Neural progenitor cell (in vitro differentiated cells): ENCODE measurements at regions not wholly inside any gene's neighbourhood (a gene's known extent, or its start where the extent isn't known, plus 50 kb on each side); places are given as distances from the start of the nearest gene placed in this dataset.

Source experiments
- DNase-seq: peaks from one replicate; pipeline ENCODE4 v3.0.0-alpha.2; 2016; ENCODE audit warnings: low spot score
- H2AFZ ChIP-seq: fragments of 200-600 bp; sonication (generic); replicated peaks from 2 replicates; pipeline ENCODE4 v1.6.1; 2016; ENCODE audit warnings: antibody characterized with exemption
- H3F3A ChIP-seq: fragments of 200-600 bp; sonication (generic); 2 replicates; pipeline ENCODE4 v1.6.1; 2016; ENCODE audit warnings: antibody characterized with exemption, low read depth
- H3K27ac ChIP-seq: fragments of 200-600 bp; sonication (generic); 2 replicates; pipeline ENCODE4 v1.5.1; 2016; ENCODE audit warnings: mild to moderate bottlenecking
- H3K27me3 ChIP-seq: fragments of 200-600 bp; sonication (generic); 2 replicates; pipeline ENCODE4 v1.6.1; 2016; ENCODE audit warnings: mild to moderate bottlenecking, moderate library complexity
- H3K36me3 ChIP-seq: fragments of 200-600 bp; sonication (generic); 2 replicates; pipeline ENCODE4 v1.5.1; 2016
- H3K4me1 ChIP-seq: fragments of 200-600 bp; sonication (generic); 2 replicates; pipeline ENCODE4 v1.6.1; 2016; ENCODE audit warnings: mixed run types
- H3K4me2 ChIP-seq: fragments of 200-600 bp; sonication (generic); 2 replicates; pipeline ENCODE4 v1.6.1; 2016
- H3K4me3 ChIP-seq: fragments of 200-600 bp; sonication (generic); 2 replicates; pipeline ENCODE4 v1.5.1; 2016
- H3K79me2 ChIP-seq: fragments of 200-600 bp; sonication (generic); 2 replicates; pipeline ENCODE4 v1.6.1; 2016; ENCODE audit warnings: low read depth
- H3K9ac ChIP-seq: fragments of 200-600 bp; sonication (generic); 2 replicates; pipeline ENCODE4 v1.6.1; 2016
- H3K9me3 ChIP-seq: fragments of 200-600 bp; sonication (generic); 2 replicates; pipeline ENCODE4 v1.5.1; 2016; ENCODE audit warnings: low read depth
- H4K20me1 ChIP-seq: fragments of 200-600 bp; sonication (generic); 2 replicates; pipeline ENCODE4 v1.6.1; 2016; ENCODE audit warnings: low read depth
- H3K27ac Mint-ChIP-seq: 3 replicates; pipeline ENCODE4 v1.8.0; 2021; ENCODE audit warnings: mixed read lengths
- H3K27me3 Mint-ChIP-seq: 2 replicates; pipeline ENCODE4 v1.8.0; 2022; ENCODE audit warnings: low read depth, mild to moderate bottlenecking, inconsistent platforms, moderate library complexity, mixed read lengths; ENCODE audit not compliant: insufficient read depth
- H3K36me3 Mint-ChIP-seq: 3 replicates; pipeline ENCODE4 v1.8.0; 2021; ENCODE audit warnings: mixed read lengths
- H3K4me1 Mint-ChIP-seq: 3 replicates; pipeline ENCODE4 v1.8.0; 2021; ENCODE audit warnings: mixed read lengths
- H3K4me3 Mint-ChIP-seq: 3 replicates; pipeline ENCODE4 v1.8.0; 2021; ENCODE audit warnings: mild to moderate bottlenecking, moderate library complexity, mixed read lengths
- H3K9me3 Mint-ChIP-seq: 3 replicates; pipeline ENCODE4 v1.8.0; 2020; ENCODE audit warnings: mixed read lengths
- CTCF ChIP-seq: fragments of 200-600 bp; sonication (generic); IDR thresholded peaks from 2 replicates; pipeline ENCODE4 v1.5.1; 2017; ENCODE audit warnings: antibody characterized with exemption, mild to moderate bottlenecking
- EZH2 ChIP-seq: fragments of 200-600 bp; sonication (generic); IDR thresholded peaks from 2 replicates; pipeline ENCODE4 v1.6.1; 2017; ENCODE audit warnings: antibody characterized with exemption, mild to moderate bottlenecking, moderate library complexity
- EZH2phosphoT487 ChIP-seq: fragments of 200-600 bp; sonication (generic); IDR thresholded peaks from 2 replicates; pipeline ENCODE4 v1.6.1; 2017; ENCODE audit warnings: antibody characterized with exemption

GRCh38 chr4:29423836-29424721 lies 1296.1 kb upstream of the PCDH7 start:
- Mint-ChIP-seq H3K36me3 (no peaks in the 10 kb centered on the region), H3K4me3 (no peak overlapping the region), H3K27me3 (no peaks in the 10 kb centered on the region), H3K9me3 (no peaks in the 10 kb centered on the region), H3K4me1 (peaks cover 5% of the 10 kb centered on the region), H3K27ac (no peak overlapping the region)
- H3K9ac ChIP-seq = no peak overlapping the region
- H3K9me3 ChIP-seq = no peaks in the 10 kb centered on the region
- TF ChIP-seq EZH2phosphoT487 (no peak), EZH2 (no peak), CTCF (no peak)
- no peak overlapping the region for H3K27ac ChIP-seq
- no peak for DNase-seq
- H3K36me3 ChIP-seq = no peaks in the 10 kb centered on the region
- no peaks in the 10 kb centered on the region for H3K27me3 ChIP-seq
- H3F3A ChIP-seq = no peaks in the 10 kb centered on the region
- no peaks in the 10 kb centered on the region for H4K20me1 ChIP-seq
- peak overlapping the region; percentile 27 for H2AFZ ChIP-seq
- no peaks in the 10 kb centered on the region for H3K4me1 ChIP-seq
- H3K4me2 ChIP-seq = no peak overlapping the region
- H3K4me3 ChIP-seq = no peak overlapping the region
- no peaks in the 10 kb centered on the region for H3K79me2 ChIP-seq

GRCh38 chr4:29453303-29453820 lies 1266.8 kb upstream of the PCDH7 start:
- TF ChIP-seq EZH2 (no peak), CTCF (no peak), EZH2phosphoT487 (no peak)
- no peak overlapping the region for H3K27ac ChIP-seq

GRCh38 chr4:29459926-29460325 lies 1260.2 kb upstream of the PCDH7 start:
- H3K4me3 Mint-ChIP-seq = no peak overlapping the region
- H3K4me1 ChIP-seq = peaks cover under 1% of the 10 kb centered on the region
- H2AFZ ChIP-seq = no peak overlapping the region
- peaks cover 9% of the 10 kb centered on the region for H3K9me3 Mint-ChIP-seq
- H4K20me1 ChIP-seq = no peaks in the 10 kb centered on the region
- no peaks in the 10 kb centered on the region for H3K79me2 ChIP-seq
- H3K4me3 ChIP-seq = no peak overlapping the region
- DNase-seq = no peak
- H3K4me1 Mint-ChIP-seq = peaks cover 4% of the 10 kb centered on the region
- H3K36me3 Mint-ChIP-seq = no peaks in the 10 kb centered on the region
- H3K27me3 ChIP-seq = no peaks in the 10 kb centered on the region
- TF ChIP-seq CTCF (no peak), EZH2 (no peak), EZH2phosphoT487 (no peak)
- H3K27me3 Mint-ChIP-seq = peaks cover 4% of the 10 kb centered on the region
- no peak overlapping the region for H3K4me2 ChIP-seq
- H3K9me3 ChIP-seq = no peaks in the 10 kb centered on the region
- no peak overlapping the region for H3K9ac ChIP-seq
- H3F3A ChIP-seq = no peaks in the 10 kb centered on the region
- H3K36me3 ChIP-seq = no peaks in the 10 kb centered on the region
- no peak overlapping the region for H3K27ac ChIP-seq
- H3K27ac Mint-ChIP-seq = no peak overlapping the region

More at GRCh38 chr4:29453303-29453820, 1266.8 kb upstream of the PCDH7 start:
- no peak overlapping the region for H3K27ac Mint-ChIP-seq
- Histone ChIP-seq H3K9ac (no peak overlapping the region), H3K36me3 (no peaks in the 10 kb centered on the region), H3K9me3 (no peaks in the 10 kb centered on the region), H3K4me3 (no peak overlapping the region), H3F3A (no peaks in the 10 kb centered on the region), H3K4me1 (no peaks in the 10 kb centered on the region), H3K4me2 (no peak overlapping the region), H3K79me2 (no peaks in the 10 kb centered on the region), H4K20me1 (no peaks in the 10 kb centered on the region), H3K27me3 (no peaks in the 10 kb centered on the region), H2AFZ (no peak overlapping the region)
- DNase-seq = no peak
- no peak overlapping the region for H3K4me3 Mint-ChIP-seq
- H3K9me3 Mint-ChIP-seq = no peaks in the 10 kb centered on the region
- peaks cover 4% of the 10 kb centered on the region for H3K4me1 Mint-ChIP-seq
- H3K27me3 Mint-ChIP-seq = peaks cover 2% of the 10 kb centered on the region
- no peaks in the 10 kb centered on the region for H3K36me3 Mint-ChIP-seq
